ENCODE measurements at regions not wholly inside any gene's neighbourhood (a gene's known extent, or its start where the extent isn't known, plus 50 kb on each side); places are given as distances from the start of the nearest gene placed in this dataset.

- Histone ChIP-seq H2AK5ac (ENCODE audit: low read length, severe bottlenecking) (no peak overlapping the region), H4K8ac (ENCODE audit: low read length) (no peak overlapping the region), H3K4me2 (ENCODE audit: low read length, poor library complexity, severe bottlenecking) (no peak overlapping the region), H3K14ac (ENCODE audit: low read length in 2 of 2) (no peak overlapping the region), H2BK5ac (ENCODE audit: low read depth, low read length, poor library complexity, severe bottlenecking) (no peak overlapping the region), H3K79me1 (replicated peaks; ENCODE audit: low read length, poor library complexity, severe bottlenecking) (peaks cover 3% of the 10 kb centered on the region), H3K36me3 (ENCODE audit: control insufficient read depth in 1 of 2, insufficient read depth in 2 of 2, low read depth in 1 of 2, low read length in 2 of 2) (no peaks in the 10 kb centered on the region), H2BK120ac (ENCODE audit: low read depth, low read length) (no peak overlapping the region), H3K4me3 (ENCODE audit: insufficient read depth in 1 of 2, low read depth in 1 of 2, low read length in 2 of 2) (no peak overlapping the region), H2BK15ac (ENCODE audit: low read depth, poor library complexity, severe bottlenecking) (no peak overlapping the region), H3K23ac (ENCODE audit: low read length in 2 of 2) (no peak overlapping the region), H3K27me3 (ENCODE audit: control insufficient read depth in 1 of 2, insufficient read depth in 1 of 2, low read length in 2 of 2) (no peaks in the 10 kb centered on the region), H3K4ac (ENCODE audit: low read depth in 1 of 2, low read length in 2 of 2) (no peak overlapping the region), H3K9ac (ENCODE audit: low read length) (no peak overlapping the region), H4K91ac (ENCODE audit: low read length) (no peak overlapping the region), H3K18ac (ENCODE audit: low read depth in 1 of 2, low read length in 2 of 2) (no peak overlapping the region), H3K27ac (ENCODE audit: low read length, poor library complexity, severe bottlenecking) (no peak overlapping the region), H3K9me3 (ENCODE audit: control insufficient read depth, low read length) (no peaks in the 10 kb centered on the region), H3K4me1 (ENCODE audit: control insufficient read depth, insufficient read depth, low read depth, low read length) (no peaks in the 10 kb centered on the region), H2BK12ac (ENCODE audit: low read length in 2 of 2) (no peak overlapping the region), H2AFZ (ENCODE audit: low read depth, low read length) (no peak overlapping the region)
- 60% methylated on average over 1 of the region's 1 CpG for WGBS
- no peak for DNase-seq
Observed at GRCh38 chr4:184540307-184540706, 66.0 kb upstream of the IRF2 start.

- Histone ChIP-seq H2BK12ac (ENCODE audit: low read length in 2 of 2) (no peak overlapping the region), H2BK120ac (ENCODE audit: low read depth, low read length) (peak overlapping the region; percentile 29), H3K4me1 (ENCODE audit: control insufficient read depth, insufficient read depth, low read depth, low read length) (no peaks in the 10 kb centered on the region), H3K36me3 (ENCODE audit: control insufficient read depth in 1 of 2, insufficient read depth in 2 of 2, low read depth in 1 of 2, low read length in 2 of 2) (no peaks in the 10 kb centered on the region), H2AFZ (ENCODE audit: low read depth, low read length) (no peak overlapping the region), H3K4ac (ENCODE audit: low read depth in 1 of 2, low read length in 2 of 2) (no peak overlapping the region), H4K91ac (ENCODE audit: low read length) (no peak overlapping the region), H3K79me1 (replicated peaks; ENCODE audit: low read length, poor library complexity, severe bottlenecking) (peaks cover 9% of the 10 kb centered on the region), H2AK5ac (ENCODE audit: low read length, severe bottlenecking) (no peak overlapping the region), H3K18ac (ENCODE audit: low read depth in 1 of 2, low read length in 2 of 2) (no peak overlapping the region), H2BK5ac (ENCODE audit: low read depth, low read length, poor library complexity, severe bottlenecking) (no peak overlapping the region), H3K14ac (ENCODE audit: low read length in 2 of 2) (no peak overlapping the region), H2BK15ac (ENCODE audit: low read depth, poor library complexity, severe bottlenecking) (no peak overlapping the region), H3K27me3 (ENCODE audit: control insufficient read depth in 1 of 2, insufficient read depth in 1 of 2, low read length in 2 of 2) (no peaks in the 10 kb centered on the region), H4K8ac (ENCODE audit: low read length) (no peak overlapping the region), H3K9ac (ENCODE audit: low read length) (peak overlapping the region; percentile 97), H3K9me3 (ENCODE audit: control insufficient read depth, low read length) (no peaks in the 10 kb centered on the region), H3K4me3 (ENCODE audit: insufficient read depth in 1 of 2, low read depth in 1 of 2, low read length in 2 of 2) (peak overlapping the region in 1 of 2 experiments; percentile 93), H3K27ac (ENCODE audit: low read length, poor library complexity, severe bottlenecking) (peak overlapping the region; percentile 75), H3K23ac (ENCODE audit: low read length in 2 of 2) (no peak overlapping the region), H3K4me2 (ENCODE audit: low read length, poor library complexity, severe bottlenecking) (peak overlapping the region; percentile 78)
- DNase-seq, result peak; percentile 92
- 11% methylated on average over 16 of the region's 18 CpGs for WGBS
Observed at GRCh38 chr4:184538023-184538599, 63.8 kb upstream of the IRF2 start.

- peak overlapping the region; percentile 65 for H4K91ac ChIP-seq (ENCODE audit: low read length)
- 1% methylated on average over 26 of the region's 29 CpGs for WGBS
- H2BK12ac ChIP-seq (ENCODE audit: low read length in 2 of 2), result no peak overlapping the region
- H3K14ac ChIP-seq (ENCODE audit: low read length in 2 of 2), result no peak overlapping the region
- H3K9ac ChIP-seq (ENCODE audit: low read length), result peak overlapping the region; percentile 97
- no peaks in the 10 kb centered on the region for H3K9me3 ChIP-seq (ENCODE audit: control insufficient read depth, low read length)
- peak overlapping the region; percentile 71 to 87 for H3K4ac ChIP-seq (ENCODE audit: low read depth in 1 of 2, low read length in 2 of 2)
- DNase-seq, result peak; percentile 96
- H3K27me3 ChIP-seq (ENCODE audit: control insufficient read depth in 1 of 2, insufficient read depth in 1 of 2, low read length in 2 of 2), result no peaks in the 10 kb centered on the region
- H3K23ac ChIP-seq (ENCODE audit: low read length in 2 of 2), result no peak overlapping the region
- no peaks in the 10 kb centered on the region for H3K4me1 ChIP-seq (ENCODE audit: control insufficient read depth, insufficient read depth, low read depth, low read length)
- H2BK5ac ChIP-seq (ENCODE audit: low read depth, low read length, poor library complexity, severe bottlenecking), result peak overlapping the region; percentile 71
- H2BK15ac ChIP-seq (ENCODE audit: low read depth, poor library complexity, severe bottlenecking), result no peak overlapping the region
- peak overlapping the region; percentile 69 to 93 for H3K4me3 ChIP-seq (ENCODE audit: insufficient read depth in 1 of 2, low read depth in 1 of 2, low read length in 2 of 2)
- H3K36me3 ChIP-seq (ENCODE audit: control insufficient read depth in 1 of 2, insufficient read depth in 2 of 2, low read depth in 1 of 2, low read length in 2 of 2), result no peaks in the 10 kb centered on the region
- H3K4me2 ChIP-seq (ENCODE audit: low read length, poor library complexity, severe bottlenecking), result peak overlapping the region; percentile 78
- no peak overlapping the region for H2AK5ac ChIP-seq (ENCODE audit: low read length, severe bottlenecking)
- H3K18ac ChIP-seq (ENCODE audit: low read depth in 1 of 2, low read length in 2 of 2), result peak overlapping the region; percentile 73 to 88
- H3K27ac ChIP-seq (ENCODE audit: low read length, poor library complexity, severe bottlenecking), result peak overlapping the region; percentile 75
- peak overlapping the region; percentile 29 for H2BK120ac ChIP-seq (ENCODE audit: low read depth, low read length)
- peaks cover 9% of the 10 kb centered on the region for H3K79me1 ChIP-seq (replicated peaks; ENCODE audit: low read length, poor library complexity, severe bottlenecking)
- peak overlapping the region; percentile 46 for H2AFZ ChIP-seq (ENCODE audit: low read depth, low read length)
- H4K8ac ChIP-seq (ENCODE audit: low read length), result peak overlapping the region; percentile 89
Observed at GRCh38 chr4:184537269-184538022, 63.1 kb upstream of the IRF2 start.

DNA sequence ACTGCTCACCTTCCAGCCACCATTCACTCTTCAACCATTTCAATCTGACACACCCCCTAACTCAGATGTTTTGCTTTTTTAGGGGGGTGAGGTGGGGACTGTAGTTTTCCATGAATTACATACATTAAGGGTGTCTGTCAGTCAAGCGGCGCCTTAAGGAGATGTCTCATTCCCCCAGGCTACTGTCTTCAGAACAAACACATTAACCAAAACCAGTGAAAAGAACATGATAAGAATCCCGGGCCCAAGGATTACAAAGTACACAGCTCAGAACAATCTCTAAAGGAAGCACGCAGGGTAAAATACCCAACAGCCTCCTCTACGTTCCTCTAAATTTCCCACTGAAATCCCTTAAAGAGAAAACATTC is 62.5 kb upstream of the IRF2 start:
- no peak overlapping the region for H2BK12ac ChIP-seq (ENCODE audit: low read length in 2 of 2)
- peak overlapping the region; percentile 69 for H3K27ac ChIP-seq (ENCODE audit: low read length, poor library complexity, severe bottlenecking)
- peak overlapping the region; percentile 71 for H2BK5ac ChIP-seq (ENCODE audit: low read depth, low read length, poor library complexity, severe bottlenecking)
- peak overlapping the region; percentile 74 for H3K4me2 ChIP-seq (ENCODE audit: low read length, poor library complexity, severe bottlenecking)
- H2AFZ ChIP-seq (ENCODE audit: low read depth, low read length), result peak overlapping the region; percentile 46
- no peaks in the 10 kb centered on the region for H3K4me1 ChIP-seq (ENCODE audit: control insufficient read depth, insufficient read depth, low read depth, low read length)
- H4K91ac ChIP-seq (ENCODE audit: low read length), result peak overlapping the region; percentile 65
- no peak overlapping the region for H2BK120ac ChIP-seq (ENCODE audit: low read depth, low read length)
- H3K4ac ChIP-seq (ENCODE audit: low read depth in 1 of 2, low read length in 2 of 2), result peak overlapping the region; percentile 71 to 87
- H3K36me3 ChIP-seq (ENCODE audit: control insufficient read depth in 1 of 2, insufficient read depth in 2 of 2, low read depth in 1 of 2, low read length in 2 of 2), result no peaks in the 10 kb centered on the region
- H3K9me3 ChIP-seq (ENCODE audit: control insufficient read depth, low read length), result no peaks in the 10 kb centered on the region
- H2AK5ac ChIP-seq (ENCODE audit: low read length, severe bottlenecking), result peak overlapping the region; percentile 65
- no peak overlapping the region for H4K8ac ChIP-seq (ENCODE audit: low read length)
- H3K27me3 ChIP-seq (ENCODE audit: control insufficient read depth in 1 of 2, insufficient read depth in 1 of 2, low read length in 2 of 2), result no peaks in the 10 kb centered on the region
- peak overlapping the region in 1 of 2 experiments; percentile 93 for H3K4me3 ChIP-seq (ENCODE audit: insufficient read depth in 1 of 2, low read depth in 1 of 2, low read length in 2 of 2)
- peaks cover 9% of the 10 kb centered on the region for H3K79me1 ChIP-seq (replicated peaks; ENCODE audit: low read length, poor library complexity, severe bottlenecking)
- no peak for DNase-seq
- H3K18ac ChIP-seq (ENCODE audit: low read depth in 1 of 2, low read length in 2 of 2), result peak overlapping the region in 1 of 2 experiments; percentile 73
- peak overlapping the region; percentile 97 for H3K9ac ChIP-seq (ENCODE audit: low read length)
- no peak overlapping the region for H3K23ac ChIP-seq (ENCODE audit: low read length in 2 of 2)
- 22% methylated on average over 5 of the region's 5 CpGs for WGBS
- no peak overlapping the region for H3K14ac ChIP-seq (ENCODE audit: low read length in 2 of 2)
- no peak overlapping the region for H2BK15ac ChIP-seq (ENCODE audit: low read depth, poor library complexity, severe bottlenecking)
